SU-DHL-6 (cell line): ENCODE measurements at regions not wholly inside any gene's neighbourhood (a gene's known extent, or its start where the extent isn't known, plus 50 kb on each side); places are given as distances from the start of the nearest gene placed in this dataset.

ENCODE experiments used
- CTCF ChIP-seq: fragments of 200-600 bp; sonication (generic); IDR thresholded peaks from one replicate; pipeline ENCODE4 v1.5.1; 2017; ENCODE audit warnings: antibody characterized with exemption, mild to moderate bottlenecking, low read length, moderate library complexity; ENCODE audit not compliant: insufficient read depth, poor library complexity, severe bottlenecking
- EZH2phosphoT487 ChIP-seq: fragments of 200-600 bp; sonication (generic), shearing (Covaris generic); conservative IDR thresholded peaks from 2 replicates; pipeline ENCODE4 v1.6.1; 2018; ENCODE audit warnings: mild to moderate bottlenecking, antibody characterized with exemption, low read length, moderate library complexity, mixed read lengths

GRCh38 chr4:65195002-65195401, 475.3 kb downstream of the EPHA5 start:
- TF ChIP-seq CTCF (no peak), EZH2phosphoT487 (no peak)
